RWPE2 (cell line): ENCODE measurements at regions not wholly inside any gene's neighbourhood (a gene's known extent, or its start where the extent isn't known, plus 50 kb on each side); places are given as distances from the start of the nearest gene placed in this dataset.
"Not testable (repeated sequence)": the region's sequence is repeated elsewhere in the genome, so short reads cannot be mapped to it uniquely, and the experiment has no call there.

ENCODE experiments used
- ATAC-seq: fragments of 200-7000 bp; cut with Tn5 transposase; 3 replicates; pipeline ENCODE4 v1.9.1; 2021; ENCODE audit warnings: low read depth
- DNase-seq: peaks from one replicate; pipeline ENCODE4 v3.0.0-alpha.2; 2020; ENCODE audit warnings: low spot score
- H3K27ac ChIP-seq: fragments of 450-650 bp; 2 replicates; pipeline ENCODE4 v1.5.1; 2017; ENCODE audit warnings: mild to moderate bottlenecking; ENCODE audit not compliant: poor library complexity, severe bottlenecking
- H3K27me3 ChIP-seq: fragments of 250-450 bp; sonication (Bioruptor Pico); 2 replicates; pipeline ENCODE4 v1.5.1; 2021; ENCODE audit warnings: mild to moderate bottlenecking, moderate library complexity; ENCODE audit not compliant: insufficient read depth, poor library complexity, severe bottlenecking
- H3K36me3 ChIP-seq: fragments of 250-450 bp; sonication (Bioruptor Pico); 2 replicates; pipeline ENCODE4 v1.5.1; 2020; ENCODE audit warnings: low read depth, mild to moderate bottlenecking, moderate library complexity
- H3K4me1 ChIP-seq: fragments of 250-450 bp; sonication (Bioruptor Pico); 2 replicates; pipeline ENCODE4 v1.5.1; 2021; ENCODE audit warnings: mild to moderate bottlenecking, moderate library complexity; ENCODE audit not compliant: insufficient read depth, poor library complexity, severe bottlenecking
- H3K4me3 ChIP-seq: fragments of 250-450 bp; sonication (Bioruptor Pico); 2 replicates; pipeline ENCODE4 v1.5.1; 2021; ENCODE audit warnings: mild to moderate bottlenecking, moderate library complexity; ENCODE audit not compliant: severe bottlenecking
- H3K9me3 ChIP-seq: fragments of 250-450 bp; sonication (Bioruptor Pico); 2 replicates; pipeline ENCODE4 v1.5.1; 2021; ENCODE audit warnings: mild to moderate bottlenecking, moderate library complexity; ENCODE audit not compliant: severe bottlenecking
- CTCF ChIP-seq: fragments of 450-650 bp; IDR thresholded peaks from one replicate; pipeline ENCODE4 v1.5.1; 2017; ENCODE audit warnings: mild to moderate bottlenecking, moderate library complexity; ENCODE audit not compliant: poor library complexity, severe bottlenecking

GRCh38 chr20:40866056-40866455 lies 162.6 kb upstream of the TOP1 start:
- DNase-seq (no peak), ATAC-seq (no peak)
- H3K27ac ChIP-seq, result no peak overlapping the region
- no peak overlapping the region for H3K4me3 ChIP-seq
- no peaks in the 10 kb centered on the region for H3K4me1 ChIP-seq
- H3K9me3 ChIP-seq, result no peaks in the 10 kb centered on the region
- peaks cover under 1% of the 10 kb centered on the region for H3K27me3 ChIP-seq
- no peak for TF ChIP-seq CTCF
- no peaks in the 10 kb centered on the region for H3K36me3 ChIP-seq

DNA sequence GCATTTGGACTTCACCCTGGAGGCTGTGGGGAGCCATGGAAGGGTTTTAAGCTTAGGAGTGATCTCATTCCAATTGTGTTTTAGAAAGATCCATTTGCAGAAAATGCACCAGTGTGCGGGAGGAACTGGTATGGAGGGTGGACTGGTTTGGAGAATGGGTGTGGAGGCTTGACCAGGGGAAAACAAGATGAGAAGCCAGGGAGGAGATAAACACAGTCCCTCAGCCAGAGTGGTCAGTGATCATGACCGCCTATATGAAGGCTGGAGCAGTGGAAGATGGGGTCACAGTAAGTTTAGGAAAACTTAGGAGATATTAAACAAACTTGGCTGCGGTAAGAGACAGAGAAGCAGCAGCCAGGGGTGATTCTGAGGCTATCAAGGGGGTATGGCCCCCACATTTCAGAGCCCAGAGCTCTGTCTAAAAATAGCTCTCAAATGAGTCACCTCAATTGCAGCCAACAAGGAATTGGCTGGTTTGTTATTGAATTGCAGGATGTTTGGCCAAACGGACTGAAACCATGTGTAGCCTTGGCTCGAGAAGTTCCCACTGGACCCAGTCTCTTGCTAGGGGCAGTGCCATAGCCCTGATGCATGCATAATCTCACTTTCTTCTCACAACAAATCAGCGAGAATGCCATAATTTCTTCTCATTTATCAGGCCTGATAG lies 159.9 kb upstream of the TOP1 start:
- Histone ChIP-seq H3K4me3 (no peak overlapping the region), H3K27me3 (no peaks in the 10 kb centered on the region), H3K36me3 (no peaks in the 10 kb centered on the region), H3K4me1 (no peaks in the 10 kb centered on the region), H3K9me3 (no peaks in the 10 kb centered on the region), H3K27ac (no peak overlapping the region)
- no peak for ATAC-seq
- TF ChIP-seq CTCF, result no peak
- DNase-seq, result no peak

DNA sequence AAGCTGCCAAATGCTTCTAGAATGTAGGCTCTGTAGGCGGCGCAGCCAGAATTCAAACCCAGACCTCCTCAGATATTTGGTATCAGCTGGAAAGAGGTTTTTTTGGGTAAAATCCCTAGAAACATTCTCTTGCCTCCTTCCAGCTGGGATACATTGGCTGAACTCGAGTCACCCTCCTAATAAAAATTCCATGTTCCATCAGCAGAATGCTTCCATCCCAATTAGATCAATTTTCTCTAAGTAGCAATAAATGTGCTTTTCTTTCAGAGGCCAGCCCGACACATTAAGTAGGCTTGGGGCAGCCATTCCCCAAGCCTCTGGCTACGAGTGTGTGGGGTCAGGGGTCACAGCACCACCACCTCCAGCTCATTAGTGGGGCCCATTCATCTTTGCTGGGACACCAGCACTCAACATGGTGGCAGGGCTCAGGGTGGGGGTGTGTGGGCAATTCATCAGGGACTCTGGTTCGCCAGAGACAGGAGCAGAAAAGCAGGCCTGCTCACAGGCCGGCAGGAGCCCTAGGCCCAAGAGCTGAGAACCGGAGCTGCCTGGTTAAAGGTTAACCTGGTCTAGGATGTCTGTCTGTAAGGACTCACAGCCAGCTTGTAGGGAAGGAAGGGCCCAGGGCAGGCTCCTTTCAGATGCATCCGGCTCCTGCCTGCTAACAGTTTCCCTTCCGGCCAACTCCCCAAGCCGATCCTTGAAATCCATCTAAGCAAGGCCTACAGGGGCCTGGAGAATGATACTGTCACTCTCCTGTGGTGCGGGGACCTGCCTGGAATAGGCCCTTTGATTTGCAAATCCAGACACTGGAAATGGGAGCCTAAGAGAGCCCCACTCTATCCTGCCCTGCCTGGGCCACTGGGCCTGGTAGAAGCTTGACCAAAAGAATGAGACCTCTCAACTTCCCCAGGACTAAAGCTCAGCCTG lies 159.1 kb upstream of the TOP1 start:
- no peak for ATAC-seq
- H3K4me3 ChIP-seq, result no peak overlapping the region
- H3K27me3 ChIP-seq, result no peaks in the 10 kb centered on the region
- no peak for TF ChIP-seq CTCF
- no peaks in the 10 kb centered on the region for H3K4me1 ChIP-seq
- no peaks in the 10 kb centered on the region for H3K9me3 ChIP-seq
- no peak overlapping the region for H3K27ac ChIP-seq
- H3K36me3 ChIP-seq, result no peaks in the 10 kb centered on the region
- no peak for DNase-seq

DNA sequence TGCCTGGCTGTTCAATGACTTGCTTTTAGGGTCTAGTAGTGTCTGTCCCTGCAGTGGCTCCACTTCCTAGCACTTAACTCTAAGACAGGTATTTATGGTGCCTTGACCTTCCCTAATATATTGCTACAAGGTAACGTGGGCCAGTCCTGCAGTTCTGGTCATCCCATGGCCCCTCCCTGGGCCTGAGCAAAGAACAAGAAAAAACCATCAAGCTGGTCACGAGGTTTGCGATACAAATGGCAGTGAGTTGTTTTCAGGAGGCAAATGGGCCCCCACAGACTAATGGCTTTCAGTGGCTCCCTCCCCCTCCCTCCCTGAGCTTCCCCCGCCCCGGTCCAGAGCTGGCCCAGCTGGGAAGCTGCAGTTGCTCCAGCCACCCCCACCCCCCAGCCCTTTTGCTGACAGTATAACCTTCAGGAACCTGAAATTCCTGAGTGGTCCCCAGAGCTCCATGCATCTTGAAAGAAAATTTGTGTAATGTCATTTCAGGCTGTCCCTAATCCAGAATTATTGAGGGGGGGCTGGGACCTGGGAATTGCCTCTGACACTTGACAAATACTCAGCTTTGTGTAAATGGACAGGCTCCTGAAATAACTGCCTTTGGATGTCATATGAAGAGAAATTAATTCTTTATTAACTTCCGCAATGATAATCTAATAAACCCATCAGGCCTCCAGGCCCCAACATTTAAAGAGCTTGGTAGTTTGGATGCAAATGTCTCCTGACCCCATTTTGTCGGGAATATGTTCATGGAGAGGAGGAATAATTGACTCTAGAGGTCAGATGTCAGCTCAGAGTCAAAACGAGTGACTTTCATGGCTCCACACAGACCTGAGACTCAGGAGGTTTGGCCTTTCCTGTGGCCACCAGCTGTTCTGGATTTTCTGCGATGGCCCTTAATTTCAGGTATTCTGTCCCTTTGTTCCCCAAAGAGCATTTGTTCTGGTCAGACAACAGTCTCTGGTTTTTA lies 153.2 kb upstream of the TOP1 start:
- no peak for TF ChIP-seq CTCF
- Histone ChIP-seq H3K36me3 (no peaks in the 10 kb centered on the region), H3K27ac (no peak overlapping the region), H3K4me3 (no peak overlapping the region), H3K9me3 (no peaks in the 10 kb centered on the region), H3K27me3 (no peaks in the 10 kb centered on the region), H3K4me1 (no peaks in the 10 kb centered on the region)
- no peak for DNase-seq
- ATAC-seq, result no peak

DNA sequence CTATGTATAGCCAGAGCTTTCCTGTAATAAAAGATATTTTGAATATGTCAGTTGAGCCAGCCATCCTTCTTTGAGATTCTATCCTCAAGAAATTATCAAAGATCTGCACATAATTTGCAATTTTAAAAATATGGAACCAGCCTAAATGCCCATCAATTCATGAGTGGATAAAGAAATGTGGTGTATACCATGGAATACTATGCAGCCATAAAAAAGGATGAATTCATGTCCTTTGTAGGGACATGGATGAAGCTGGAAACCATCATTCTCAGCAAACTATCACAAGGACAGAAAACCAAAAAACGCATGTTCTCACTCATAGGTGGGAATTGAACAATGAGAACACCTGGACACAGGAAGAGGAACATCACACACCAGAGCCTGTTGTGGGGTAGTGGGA lies 150.5 kb upstream of the TOP1 start:
- not testable (repeated sequence) for H3K4me3 ChIP-seq, H3K27me3 ChIP-seq, H3K27ac ChIP-seq, H3K9me3 ChIP-seq, H3K36me3 ChIP-seq, H3K4me1 ChIP-seq, ATAC-seq, DNase-seq
